HG02623 (cell line): ENCODE measurements at regions not wholly inside any gene's neighbourhood (a gene's known extent, or its start where the extent isn't known, plus 50 kb on each side); places are given as distances from the start of the nearest gene placed in this dataset.

Source experiments
- ATAC-seq: cut with Tn5 transposase; IDR thresholded peaks from one replicate; pipeline ENCODE4 v1.9.1; 2021; ENCODE audit warnings: moderate library complexity; ENCODE audit not compliant: unreplicated experiment

- ATAC-seq = no peak
Observed at GRCh38 chr17:34113089-34113488, 142.0 kb upstream of the CCL2 start.

DNA sequence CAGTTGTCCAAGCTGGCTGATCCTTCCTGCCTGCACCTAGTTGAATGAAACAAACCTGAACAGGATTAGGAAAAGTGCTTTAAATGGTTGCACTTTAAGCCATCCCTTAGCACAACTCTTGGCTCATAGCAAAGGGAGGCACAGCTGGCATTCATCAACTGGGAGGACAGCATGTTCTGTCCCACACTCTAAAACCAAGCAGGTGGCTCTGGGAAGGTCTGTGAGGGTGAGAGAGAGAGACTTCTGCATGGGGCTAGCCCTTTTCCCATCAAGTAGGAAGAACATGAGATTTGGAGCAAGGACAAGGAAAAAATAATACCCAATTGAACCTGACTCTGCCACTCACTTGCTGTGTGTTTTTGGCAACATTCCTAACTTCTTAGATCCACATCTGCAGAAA, 140.9 kb upstream of the CCL2 start:
- ATAC-seq = no peak

GRCh38 chr17:34116306-34116705, 138.8 kb upstream of the CCL2 start:
- no peak for ATAC-seq

DNA sequence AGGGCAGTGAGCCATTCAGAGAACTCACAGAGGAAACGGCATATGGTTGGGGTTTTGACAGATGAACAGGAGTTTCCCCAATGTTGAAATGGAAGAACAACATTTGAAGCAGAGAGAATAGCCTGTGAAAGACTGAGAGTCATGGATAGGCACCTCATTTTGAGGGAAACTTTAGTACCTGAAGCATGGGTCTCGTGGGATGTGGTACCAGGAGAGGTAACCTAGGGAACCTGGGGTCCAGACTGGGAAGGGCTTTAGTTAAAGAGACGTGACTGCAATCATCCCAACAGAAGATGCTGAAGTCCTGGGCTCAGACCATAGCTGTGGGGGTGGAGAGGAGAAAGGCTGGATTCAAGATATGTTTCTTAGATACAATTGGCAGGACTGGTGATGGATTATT, 137.8 kb upstream of the CCL2 start:
- no peak for ATAC-seq

DNA sequence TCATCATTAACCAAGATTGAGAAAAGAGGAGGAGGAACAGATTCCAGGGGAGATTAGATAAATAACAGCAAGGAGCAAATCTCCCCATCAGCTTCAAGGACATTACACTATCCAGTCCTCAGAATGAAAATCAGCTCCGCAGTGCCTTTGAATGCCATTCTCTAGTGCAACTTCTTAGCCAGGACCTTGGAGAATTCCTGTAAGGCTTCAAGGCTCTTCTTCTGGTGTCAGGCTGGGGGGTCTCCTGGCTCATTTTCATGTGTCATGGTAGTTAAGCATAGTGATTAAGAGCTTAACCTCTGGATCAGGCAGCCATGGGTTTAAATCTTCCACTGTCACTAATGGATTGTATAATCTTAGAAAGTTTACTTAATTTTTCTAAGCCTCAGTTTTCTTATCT, 137.3 kb upstream of the CCL2 start:
- no peak for ATAC-seq

DNA sequence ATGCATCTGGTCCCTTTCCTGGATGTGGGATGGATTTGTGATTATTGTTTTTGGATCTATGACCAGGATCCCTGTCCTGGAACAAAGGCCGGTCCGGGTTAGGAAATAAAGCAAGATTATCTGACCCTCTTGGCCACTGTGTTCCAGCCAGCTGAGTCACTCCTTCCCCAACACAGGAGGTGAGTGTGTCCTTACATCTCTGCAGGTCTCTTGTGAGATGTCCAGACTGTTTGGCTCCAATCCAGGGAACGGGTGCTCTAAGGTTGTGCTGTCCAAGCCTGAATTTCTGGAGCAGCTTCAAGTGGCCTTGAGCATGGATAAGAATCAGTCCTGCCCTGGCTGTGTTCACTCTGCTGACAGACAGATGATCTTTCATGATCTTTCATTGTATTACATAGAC, 136.5 kb upstream of the CCL2 start:
- no peak for ATAC-seq

GRCh38 chr17:34121311-34121710, 133.8 kb upstream of the CCL2 start:
- no peak for ATAC-seq

- no peak for ATAC-seq
Observed at GRCh38 chr17:34122515-34122914, 132.6 kb upstream of the CCL2 start.

GRCh38 chr17:34125010-34125409, 130.1 kb upstream of the CCL2 start:
- ATAC-seq = no peak

GRCh38 chr17:34125921-34126320, 129.2 kb upstream of the CCL2 start:
- no peak for ATAC-seq

DNA sequence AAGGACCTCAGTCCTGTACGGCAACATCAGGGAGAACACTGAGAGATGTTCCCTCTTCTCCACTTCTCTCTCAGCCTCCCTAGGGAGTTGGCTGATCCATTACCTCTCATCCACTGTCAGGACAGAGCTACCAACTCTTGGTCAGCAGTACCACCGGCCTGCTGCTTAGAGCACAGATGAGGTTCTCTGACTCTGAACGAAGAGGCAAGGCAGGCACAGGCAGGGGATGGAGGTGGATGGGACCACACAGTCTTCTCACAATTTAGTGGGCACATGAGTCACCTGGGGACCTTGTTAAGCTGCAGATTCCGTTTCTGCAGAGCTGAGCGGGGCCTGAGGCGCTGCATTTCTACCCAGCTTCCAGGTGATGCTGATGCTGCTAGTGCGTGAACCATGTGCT, 128.6 kb upstream of the CCL2 start:
- no peak for ATAC-seq

- no peak for ATAC-seq
Observed at GRCh38 chr17:34126965-34127364, 128.1 kb upstream of the CCL2 start.

DNA sequence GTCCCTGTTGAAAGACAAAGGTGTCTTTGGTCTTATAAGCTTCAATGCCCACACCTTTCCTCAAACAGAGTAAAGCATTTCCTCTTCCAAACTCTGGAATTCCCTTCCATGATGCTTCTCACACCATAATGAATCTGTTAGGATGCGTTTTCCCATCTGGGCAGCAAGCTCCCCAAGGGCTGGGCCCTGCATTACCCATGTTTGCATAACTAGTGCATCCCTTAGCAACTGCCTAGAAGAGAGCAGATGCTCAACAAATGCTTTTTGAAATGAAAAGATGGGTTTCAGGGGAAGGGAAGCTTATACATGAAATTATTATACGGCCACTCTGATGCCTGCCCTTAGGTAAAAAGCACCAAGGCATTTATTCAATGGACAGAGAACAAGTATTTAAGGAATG, 124.5 kb upstream of the CCL2 start:
- no peak for ATAC-seq

DNA sequence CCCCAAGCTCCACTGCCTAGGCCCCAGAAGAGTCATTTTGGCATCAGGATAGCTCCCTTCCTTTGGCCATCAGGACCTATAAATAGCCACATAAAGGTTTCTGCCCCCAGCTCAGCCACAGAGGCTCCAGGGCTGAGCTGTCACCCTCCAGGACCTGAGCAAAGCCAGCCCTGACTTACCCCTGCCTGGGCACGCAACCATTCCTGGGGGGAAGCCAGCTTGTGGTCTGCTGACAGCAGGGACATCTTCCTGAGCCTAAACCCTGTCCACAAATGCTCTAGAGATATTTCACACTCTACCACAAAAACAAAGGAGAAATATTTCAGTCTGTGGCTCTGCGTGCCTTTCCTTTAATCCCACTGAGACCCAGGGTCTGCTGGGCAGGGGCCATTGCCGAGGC, 123.7 kb upstream of the CCL2 start:
- no peak for ATAC-seq

GRCh38 chr17:34133350-34133749, 121.7 kb upstream of the CCL2 start:
- ATAC-seq = no peak

- ATAC-seq = no peak
Observed at GRCh38 chr17:34135841-34136240, 119.2 kb upstream of the CCL2 start.

- no peak for ATAC-seq
Observed at GRCh38 chr17:34140006-34140405, 115.1 kb upstream of the CCL2 start.

GRCh38 chr17:34141590-34141989, 113.5 kb upstream of the CCL2 start:
- ATAC-seq = no peak

DNA sequence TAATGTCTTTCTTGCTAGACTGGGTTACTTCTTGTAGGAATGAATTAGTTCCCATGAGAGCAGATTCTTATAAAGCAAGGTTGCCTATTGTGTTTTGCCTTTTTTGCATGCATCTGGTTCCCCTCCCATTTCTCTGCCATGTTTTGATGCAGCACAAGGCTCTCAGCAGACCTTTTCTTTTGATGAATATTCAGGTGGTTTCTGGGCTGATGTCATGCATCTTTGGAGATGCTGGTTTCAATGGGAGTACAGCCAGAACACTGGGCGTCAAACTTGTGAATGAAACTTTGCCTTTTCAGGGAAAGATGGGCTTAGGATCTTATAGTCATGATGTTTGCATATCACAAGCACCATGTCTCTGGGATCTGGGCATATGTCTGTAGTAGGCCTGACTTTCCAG, 111.7 kb upstream of the CCL2 start:
- no peak for ATAC-seq

- ATAC-seq = no peak
Observed at GRCh38 chr17:34146440-34147043, 108.5 kb upstream of the CCL2 start.

DNA sequence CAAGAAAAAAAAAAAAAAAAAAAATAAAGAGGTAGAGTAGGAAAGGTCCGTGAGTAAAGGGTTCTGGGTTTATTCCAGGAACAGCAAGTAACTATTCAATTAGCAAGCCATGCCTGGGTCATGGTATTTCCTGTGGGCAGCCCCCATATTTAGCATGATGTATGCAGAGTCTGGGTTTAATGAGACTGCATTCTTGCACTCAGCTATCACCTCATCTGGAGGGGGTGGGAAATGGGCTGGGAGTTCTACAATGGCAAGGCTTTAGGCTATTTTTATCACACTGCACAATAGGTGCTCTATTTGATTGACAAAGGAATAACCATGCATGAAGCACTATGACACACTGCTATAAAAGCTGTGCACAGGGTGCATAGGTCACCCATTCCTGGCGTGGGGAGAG, 104.0 kb upstream of the CCL2 start:
- ATAC-seq = no peak

GRCh38 chr17:34153991-34154390, 101.1 kb upstream of the CCL2 start:
- no peak for ATAC-seq

DNA sequence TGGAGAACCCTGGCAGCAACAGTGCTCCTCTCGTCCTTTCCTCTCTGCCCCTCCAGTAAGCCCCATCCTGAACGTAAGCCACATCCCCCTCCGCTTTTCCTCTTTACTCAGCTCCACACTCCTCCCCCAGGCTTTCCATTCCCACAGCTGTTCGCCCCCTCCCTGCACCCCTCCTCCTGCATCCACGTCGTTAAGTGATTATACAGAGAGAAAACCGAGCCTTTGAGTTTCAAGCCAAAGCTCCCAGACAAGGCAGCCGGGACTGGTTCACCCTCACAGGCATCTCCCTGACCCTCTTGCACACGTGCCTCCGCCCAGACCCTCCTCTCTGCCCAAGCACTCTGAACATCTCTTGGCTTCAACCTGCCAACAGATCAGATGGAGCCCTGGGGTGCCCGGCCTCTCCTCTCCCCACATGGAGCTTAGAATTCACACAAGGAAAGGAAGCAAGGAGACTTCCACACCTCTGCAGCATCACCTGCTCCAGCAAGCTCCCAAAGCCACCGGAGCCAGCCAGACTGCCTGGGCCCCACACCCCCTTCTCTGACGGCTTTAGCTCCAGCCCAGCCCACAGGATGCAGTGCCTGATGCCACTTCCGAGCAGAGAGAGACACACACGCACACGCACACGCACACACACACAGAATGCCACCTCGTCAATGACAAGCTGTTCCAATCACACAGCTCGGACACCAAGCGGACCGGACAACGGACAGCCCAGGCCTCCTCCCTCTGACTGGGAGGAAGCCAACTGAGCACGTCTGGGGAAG, 99.9 kb upstream of the CCL2 start:
- ATAC-seq = no peak
